ENCODE measurements at regions not wholly inside any gene's neighbourhood (a gene's known extent, or its start where the extent isn't known, plus 50 kb on each side); places are given as distances from the start of the nearest gene placed in this dataset.
A peak's percentile ranks its signal among the peaks of the same experiment; 100 is the strongest.

DNA sequence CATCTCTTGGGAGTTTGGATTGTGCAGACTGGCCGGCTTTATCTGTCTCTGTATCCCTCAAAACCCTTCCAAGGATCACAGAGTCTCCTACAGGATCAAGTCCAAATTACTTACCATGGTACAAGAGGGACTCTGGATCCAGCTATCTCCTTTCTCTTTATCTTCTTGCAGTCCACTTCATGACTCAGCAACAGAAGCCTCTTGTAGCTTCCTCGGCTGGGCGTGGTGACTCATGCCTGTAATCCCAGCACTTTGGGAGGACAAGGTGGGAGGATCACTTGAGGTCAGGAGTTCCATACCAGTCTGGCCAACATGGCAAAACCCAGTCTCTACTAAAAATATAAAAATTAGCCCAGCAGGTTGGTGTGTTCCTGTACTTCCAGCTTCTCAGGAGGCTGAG lies 189.7 kb downstream of the BCAT1 start:
- CTCF ChIA-PET, result interaction anchor here (1.1 kb wide), 1 partner anchor 10 kb away, joined by 3 read pairs; no protein-coding TSS in a partner anchor
- H3K27me3 ChIP-seq (ENCODE audit: control insufficient read depth, insufficient read depth, low read length), result no peaks in the 10 kb centered on the region

GRCh38 chr12:24756479-24757024 lies 192.3 kb downstream of the BCAT1 start:
- H3K4me3 ChIP-seq (ENCODE audit: low read depth, low read length), result no peak overlapping the region
- CTCF ChIA-PET, result no interaction called here
- DNase-seq (ENCODE audit: low read depth), result no peak
- H3K36me3 ChIP-seq (ENCODE audit: control insufficient read depth, insufficient read depth, low read length), result no peaks in the 10 kb centered on the region
- no peak for TF ChIP-seq CTCF (IDR thresholded peaks at IDR 0.05; ENCODE audit: insufficient read depth, low read depth, low read length)
- POLR2A ChIA-PET, result no interaction called here
- no peaks in the 10 kb centered on the region for H3K27me3 ChIP-seq (ENCODE audit: control insufficient read depth, insufficient read depth, low read length)

More for the DNA sequence above, 189.7 kb downstream of the BCAT1 start:
- Histone ChIP-seq H3K4me3 (ENCODE audit: low read depth, low read length) (no peak overlapping the region), H3K36me3 (ENCODE audit: control insufficient read depth, insufficient read depth, low read length) (no peaks in the 10 kb centered on the region)
- TF ChIP-seq CTCF (IDR thresholded peaks at IDR 0.05; ENCODE audit: insufficient read depth, low read depth, low read length), result no peak
- POLR2A ChIA-PET, result no interaction called here
- no peak for DNase-seq (ENCODE audit: low read depth)

- CTCF ChIA-PET, result no interaction called here
- TF ChIP-seq CTCF (IDR thresholded peaks at IDR 0.05; ENCODE audit: insufficient read depth, low read depth, low read length), result no peak
- POLR2A ChIA-PET, result no interaction called here
- Histone ChIP-seq H3K27me3 (ENCODE audit: control insufficient read depth, insufficient read depth, low read length) (no peaks in the 10 kb centered on the region), H3K36me3 (ENCODE audit: control insufficient read depth, insufficient read depth, low read length) (no peaks in the 10 kb centered on the region), H3K4me3 (ENCODE audit: low read depth, low read length) (no peak overlapping the region)
- DNase-seq (ENCODE audit: low read depth), result peak; percentile 27
Observed at GRCh38 chr12:24754690-24755638, 193.9 kb downstream of the BCAT1 start.

DNA sequence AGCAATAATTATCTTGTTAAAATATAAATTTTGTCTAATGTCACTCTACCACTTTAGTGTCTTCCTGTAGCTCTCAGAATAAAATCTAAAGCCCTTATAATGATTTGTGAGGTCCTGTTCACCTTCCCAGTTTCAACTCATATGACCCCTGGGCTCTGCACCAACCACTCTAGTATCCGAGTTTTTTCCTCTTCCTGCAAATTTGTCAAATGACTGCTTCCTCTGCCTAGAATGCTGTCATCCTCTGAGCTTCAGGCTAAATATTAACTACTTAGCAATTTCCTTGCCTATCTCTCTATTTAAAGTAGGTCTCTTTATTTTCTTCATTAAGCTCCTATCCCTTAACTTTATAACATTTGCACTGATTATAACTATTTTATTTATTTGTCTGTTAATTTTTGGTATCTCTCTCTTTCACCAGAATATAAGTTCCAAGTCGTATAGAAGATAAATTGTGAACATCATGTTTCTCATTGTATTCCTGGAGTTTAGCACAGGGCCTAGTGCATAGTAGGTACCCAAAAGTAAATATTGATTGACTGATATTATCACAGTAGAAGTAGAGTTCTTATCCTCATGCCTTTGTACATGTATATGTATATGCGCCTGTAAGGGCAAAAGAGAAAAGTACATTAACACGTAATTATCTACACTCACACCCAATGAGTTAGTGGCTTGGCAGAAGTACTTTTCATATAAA lies 196.0 kb downstream of the BCAT1 start:
- POLR2A ChIA-PET, result no interaction called here
- CTCF ChIA-PET, result interaction anchor here (0.6 to 3.0 kb wide), 3 partner anchors 11 to 42 kb away, joined by 3 to 8 read pairs (median 3); no protein-coding TSS in a partner anchor

More for the DNA sequence above, 196.0 kb downstream of the BCAT1 start:
- DNase-seq (ENCODE audit: low read depth), result no peak
- Histone ChIP-seq H3K27me3 (ENCODE audit: control insufficient read depth, insufficient read depth, low read length) (no peaks in the 10 kb centered on the region), H3K4me3 (ENCODE audit: low read depth, low read length) (no peak overlapping the region), H3K36me3 (ENCODE audit: control insufficient read depth, insufficient read depth, low read length) (no peaks in the 10 kb centered on the region)
- no peak for TF ChIP-seq CTCF (IDR thresholded peaks at IDR 0.05; ENCODE audit: insufficient read depth, low read depth, low read length)
